Heart right ventricle (tissue), 16 donors: ENCODE measurements at regions not wholly inside any gene's neighbourhood (a gene's known extent, or its start where the extent isn't known, plus 50 kb on each side); places are given as distances from the start of the nearest gene placed in this dataset.

Experiments used
- ATAC-seq, 8 donors: fragments of 200-7000 bp; cut with Tn5 transposase; one replicate each; pipeline ENCODE4 v1.9.1; 2020; ENCODE audit warnings: mild to moderate bottlenecking in 8 of 8, moderate library complexity in 8 of 8, moderate number of reproducible peaks in 1 of 8
- DNase-seq, 2 donors: peaks; one replicate each; pipeline ENCODE4 v3.0.0-alpha.2; 2020
- H3K27ac ChIP-seq, 10 donors: fragments of 200-600 bp; sonication (generic) in 2 of 10; one replicate each; pipeline versions ENCODE4 v1.5.0 to v1.8.0; 2020 to 2022; ENCODE audit warnings: mild to moderate bottlenecking in 3 of 10
- H3K27me3 ChIP-seq, 7 donors: fragments of 200-600 bp; one replicate each; pipeline ENCODE4 v1.8.0; 2021 to 2022; ENCODE audit warnings: mild to moderate bottlenecking in 2 of 7
- H3K36me3 ChIP-seq, 9 donors: fragments of 200-600 bp; sonication (generic) in 1 of 9; one replicate each; pipeline versions ENCODE4 v1.5.0 to v1.8.0; 2020 to 2022; ENCODE audit warnings: mild to moderate bottlenecking in 2 of 9
- H3K4me1 ChIP-seq, 9 donors: fragments of 200-600 bp; sonication (generic) in 1 of 9; one replicate each; pipeline versions ENCODE4 v1.5.0 to v1.8.0; 2020 to 2022; ENCODE audit warnings: mild to moderate bottlenecking in 4 of 9
- H3K4me3 ChIP-seq, 10 donors: fragments of 200-600 bp; sonication (generic) in 2 of 10; one replicate each; pipeline versions ENCODE4 v1.5.0 to v1.8.0; 2020 to 2022; ENCODE audit warnings: mild to moderate bottlenecking in 7 of 10, moderate library complexity in 2 of 10
- H3K9me3 ChIP-seq, 11 donors: fragments of 200-600 bp in 10 of 11; sonication (generic) in 2 of 11; one replicate each; pipeline versions ENCODE4 v1.5.0 to v1.8.0; 2013 to 2022; ENCODE audit warnings: mild to moderate bottlenecking in 2 of 11, control low read depth in 1 of 11, moderate library complexity in 1 of 11
- CTCF ChIP-seq, 9 donors: fragments of 200-600 bp; sonication (generic) in 2 of 9; IDR thresholded peaks; one replicate each; pipeline versions ENCODE4 v1.5.0 to v1.8.0; 2021 to 2022; ENCODE audit warnings: antibody characterized with exemption in 9 of 9, mild to moderate bottlenecking in 5 of 9, moderate library complexity in 1 of 9
- WGBS, 2 donors: extraction: QIAGEN DNeasy Blood & Tissue Kit; methylation state at CpG; one replicate each; pipeline ENCODE4 v1.1.7; 2013; ENCODE audit warnings: inconsistent platforms in 1 of 2; 5-methylcytosine and 5-hydroxymethylcytosine counted together
- intact Hi-C, 10 donors: fragments of 100-400 bp; cut with DNase I; formaldehyde crosslinking; loops; one replicate each; pipeline versions ENCODE4 v1.11.1 to v1.14.2; 2022
- donor health status: Arrhythmogenic right ventricular cardiomyopathy.
- donor health status: ischemic (EF 13 %, LVEDD 7.1; RV severe dilation, severe dysfunction).
- donor health status: healthy with polysubstance abuse.
- donor health status: DM: no; HTN: yes; CAD: no.
- donor health status: DM: no; HTN: no; CAD: no.
- donor health status: ischemic (EF 25% LVEDD 6.9; RV normal size, moderate dysfunction).
- donor health status: ischemic (EF 25% LVEDD 5.7; RV mildly dilated, moderate dysfunction).
- donor health status: healthy.
- donor health status: DM: yes; HTN: yes; CAD: no.
- donor health status: Ischemic cardiomyopathy.
- donor health status: ischemic (EF 35%, LVEDD 5.7; RV mildly dilated, moderate dysfunction).
- donor health status: nonischemic (EF 11% LVEDD 7.7; RV severe dilation, severe dysfunction).
- donor health status: DM: yes; HTN: yes; CAD: no.
- donor health status: PGD.
- donor health status: ischemic (EF 29% LVEDD 5.4; RV normal size, mild dysfunction).
- donor health status: nonischemic (EF 23%, LVEDD 6.1; RV moderate dilation, normal function).

DNA sequence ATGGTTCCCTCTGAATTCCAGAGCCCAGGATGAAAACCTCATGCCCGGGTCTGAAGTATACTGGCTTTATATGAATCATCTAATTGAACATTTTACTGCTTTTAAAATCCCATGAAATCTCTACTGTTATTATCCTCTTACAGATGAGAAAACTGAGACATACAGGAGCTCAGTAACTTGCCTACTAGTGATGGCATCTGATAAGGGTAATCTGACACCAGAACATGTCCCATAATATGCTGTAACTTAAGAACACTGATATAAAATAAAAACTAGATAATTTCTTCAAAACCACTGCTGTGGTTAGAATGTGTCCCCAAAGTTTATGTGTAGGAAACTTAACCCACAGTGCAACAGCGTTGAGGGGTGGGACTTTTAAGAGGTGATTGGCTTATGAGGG, 219.6 kb upstream of the TMTC1 start:
- intact Hi-C loops, result no loop called here
- no peaks in the 10 kb centered on the region for H3K4me1 ChIP-seq
- no peak overlapping the region for H3K27ac ChIP-seq
- WGBS, 2 donors, result 83 to 92% methylated on average over 2 of the region's 2 CpGs
- H3K4me3 ChIP-seq, result no peak overlapping the region
- no peaks in the 10 kb centered on the region for H3K9me3 ChIP-seq
- no peak for TF ChIP-seq CTCF (IDR thresholded peaks at IDR 0.05)
- DNase-seq (no peak), ATAC-seq (no peak)
- no peaks in the 10 kb centered on the region for H3K36me3 ChIP-seq
- no peaks in the 10 kb centered on the region for H3K27me3 ChIP-seq

DNA sequence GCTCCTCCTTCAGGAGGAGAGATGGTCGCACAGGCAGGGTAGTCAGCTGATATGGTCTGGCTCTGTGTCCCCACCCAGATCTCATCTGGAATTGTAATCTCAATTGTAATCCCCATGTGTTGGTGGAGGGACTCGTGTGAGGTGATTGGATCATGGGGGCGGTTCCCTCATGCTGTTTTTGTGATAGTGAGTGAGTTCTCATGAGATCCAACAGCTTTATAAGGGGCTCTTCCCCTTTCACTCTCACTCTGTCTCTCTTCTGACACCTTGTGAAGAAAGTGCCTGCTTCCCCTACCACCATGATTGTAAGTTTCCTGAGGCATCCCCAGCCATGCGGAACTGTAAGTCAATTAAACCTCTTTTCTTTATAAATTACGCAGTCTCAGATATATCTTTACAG, 218.9 kb upstream of the TMTC1 start:
- intact Hi-C loops, result no loop called here
- Histone ChIP-seq H3K4me3 (no peak overlapping the region), H3K36me3 (no peaks in the 10 kb centered on the region), H3K4me1 (no peaks in the 10 kb centered on the region), H3K27me3 (no peaks in the 10 kb centered on the region), H3K9me3 (no peaks in the 10 kb centered on the region), H3K27ac (no peak overlapping the region)
- no peak for DNase-seq
- no peak for ATAC-seq
- peak in 1 of 9 donors; percentile 14 for TF ChIP-seq CTCF (IDR thresholded peaks at IDR 0.05)
- 73 to 79% methylated on average over 5 of the region's 5 CpGs for WGBS, 2 donors

DNA sequence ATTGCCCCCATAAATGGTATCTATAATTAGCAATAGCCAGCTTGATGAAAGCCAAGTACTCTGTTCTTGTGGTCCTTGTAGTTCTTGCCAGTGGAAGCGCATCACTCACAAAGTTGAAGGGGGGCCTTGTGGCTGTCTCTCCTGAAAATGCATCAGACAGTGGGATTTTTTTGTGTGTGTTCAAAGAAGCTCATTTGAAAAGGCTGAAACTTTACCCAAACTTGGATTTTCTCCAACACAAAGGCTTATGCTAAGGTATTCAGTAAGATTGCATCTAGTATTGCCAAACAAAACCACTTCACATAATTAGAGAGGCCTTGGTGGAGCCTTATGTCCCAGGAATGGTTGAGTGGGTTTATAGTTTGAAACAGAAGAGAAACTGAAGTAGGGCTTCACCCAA, 216.7 kb upstream of the TMTC1 start:
- Histone ChIP-seq H3K36me3 (no peaks in the 10 kb centered on the region), H3K4me3 (no peak overlapping the region), H3K27me3 (no peaks in the 10 kb centered on the region), H3K27ac (no peak overlapping the region), H3K9me3 (no peaks in the 10 kb centered on the region), H3K4me1 (no peaks in the 10 kb centered on the region)
- WGBS, 2 donors, result 84 to 89% methylated on average over 1 of the region's 1 CpG
- intact Hi-C loops, result no loop called here
- DNase-seq (no peak), ATAC-seq (no peak)
- TF ChIP-seq CTCF (IDR thresholded peaks at IDR 0.05), result no peak

DNA sequence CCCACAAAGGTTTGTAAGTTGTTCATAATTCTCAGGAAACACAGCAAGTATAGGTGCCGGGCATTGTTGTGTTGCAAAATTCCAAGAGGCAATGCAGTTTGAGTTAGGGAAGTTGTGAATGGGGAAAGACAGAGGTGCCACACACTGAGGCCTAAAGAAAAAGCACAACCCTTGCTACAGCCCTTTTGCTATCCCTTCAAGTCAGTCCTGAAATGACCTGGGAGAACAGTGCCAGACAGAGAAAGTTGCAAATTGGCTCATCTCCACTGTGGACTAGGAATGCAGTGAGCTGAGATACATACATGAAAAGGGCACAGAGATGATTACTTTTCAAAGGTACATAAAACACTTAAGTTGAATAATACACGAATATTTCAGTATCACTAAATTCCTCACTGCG, 213.3 kb upstream of the TMTC1 start:
- no peaks in the 10 kb centered on the region for H3K27me3 ChIP-seq
- 87 to 89% methylated on average over 3 of the region's 3 CpGs for WGBS, 2 donors
- no peak overlapping the region for H3K27ac ChIP-seq

More for the DNA sequence above, 213.3 kb upstream of the TMTC1 start:
- Histone ChIP-seq H3K9me3 (peaks cover 0 to 2% (median 0%) of the 10 kb centered on the region in 11 donors), H3K36me3 (no peaks in the 10 kb centered on the region), H3K4me1 (no peaks in the 10 kb centered on the region), H3K4me3 (no peak overlapping the region)
- intact Hi-C loops, result no loop called here
- DNase-seq (no peak), ATAC-seq (no peak)
- TF ChIP-seq CTCF (IDR thresholded peaks at IDR 0.05), result no peak
